WTC11 (cell line): ENCODE measurements at regions not wholly inside any gene's neighbourhood (a gene's known extent, or its start where the extent isn't known, plus 50 kb on each side); places are given as distances from the start of the nearest gene placed in this dataset.

ENCODE experiments used
- ATAC-seq: fragments of 200-7000 bp; cut with Tn5 transposase; 2 replicates; pipeline ENCODE4 v1.10.0; 2021; ENCODE audit warnings: mild to moderate bottlenecking, moderate library complexity
- CTCF ChIA-PET: fragments of 300-600 bp; sonication (Branson Sonifier 250); formaldehyde crosslinking; loops from one replicate; lab custom pipeline; 2021; ENCODE audit warnings: antibody characterized with exemption; lab: Charles Lee
- POLR2A ChIA-PET: fragments of 350-600 bp; sonication (Branson Sonifier 250); formaldehyde crosslinking; loops from one replicate; lab custom pipeline; 2021; ENCODE audit warnings: antibody characterized with exemption; lab: Charles Lee
- DNase-seq: peaks from one replicate; pipeline ENCODE4 v3.0.0; 2021; ENCODE audit warnings: low spot score
- H3K27ac Mint-ChIP-seq: 2 replicates; pipeline ENCODE4 v1.8.0; 2021; ENCODE audit warnings: mixed read lengths
- H3K27me3 Mint-ChIP-seq: 2 replicates; pipeline ENCODE4 v1.8.0; 2021; ENCODE audit warnings: low read depth, mild to moderate bottlenecking, moderate library complexity, mixed read lengths
- H3K36me3 Mint-ChIP-seq: 2 replicates; pipeline ENCODE4 v1.8.0; 2021; ENCODE audit warnings: mixed read lengths
- H3K4me1 Mint-ChIP-seq: 2 replicates; pipeline ENCODE4 v1.8.0; 2022; ENCODE audit warnings: mixed read lengths
- H3K4me3 Mint-ChIP-seq: 2 replicates; pipeline ENCODE4 v1.8.0; 2021; ENCODE audit warnings: mild to moderate bottlenecking, moderate library complexity, mixed read lengths
- H3K9me3 Mint-ChIP-seq: 2 replicates; pipeline ENCODE4 v1.8.0; 2021; ENCODE audit warnings: mixed read lengths
- CBFB ChIP-seq: sonication (generic); formaldehyde crosslinking; IDR thresholded peaks from 2 replicates; pipeline ENCODE4 v1.8.1; 2022; ENCODE audit warnings: mild to moderate bottlenecking, low read depth, missing genetic modification reagents
- ESRRA ChIP-seq: sonication (generic); formaldehyde crosslinking; IDR thresholded peaks from 2 replicates; pipeline ENCODE4 v1.8.1; 2022; ENCODE audit warnings: mild to moderate bottlenecking, missing genetic modification reagents, borderline replicate concordance
- FOXP1 ChIP-seq: sonication (generic); formaldehyde crosslinking; IDR thresholded peaks from 2 replicates; pipeline ENCODE4 v1.8.0; 2022; ENCODE audit warnings: missing genetic modification reagents, mild to moderate bottlenecking, moderate library complexity, borderline replicate concordance
- NFATC4 ChIP-seq: fragments of 250-450 bp; sonication (Bioruptor Pico); IDR thresholded peaks from 2 replicates; pipeline ENCODE4 v1.9.0; 2021; ENCODE audit warnings: mild to moderate bottlenecking
- OVOL2 ChIP-seq: fragments of 250-450 bp; sonication (Bioruptor Pico); IDR thresholded peaks from 2 replicates; pipeline ENCODE4 v1.9.0; 2021; ENCODE audit warnings: mild to moderate bottlenecking, borderline replicate concordance
- PRRX2 ChIP-seq: fragments of 250-450 bp; sonication (Bioruptor Pico); IDR thresholded peaks from 2 replicates; pipeline ENCODE4 v1.8.0; 2021; ENCODE audit warnings: mild to moderate bottlenecking
- ZBTB21 ChIP-seq: sonication (generic); formaldehyde crosslinking; IDR thresholded peaks from 2 replicates; pipeline ENCODE4 v1.8.1; 2023; ENCODE audit warnings: mild to moderate bottlenecking, missing genetic modification reagents, borderline replicate concordance
- ZNF423 ChIP-seq: fragments of 250-450 bp; sonication (Bioruptor Pico); IDR thresholded peaks from 2 replicates; pipeline ENCODE4 v2.1.2; 2022; ENCODE audit warnings: mild to moderate bottlenecking, moderate library complexity
- TF ChIP-seq, protein P1 (sequence below): sonication (generic); formaldehyde crosslinking; IDR thresholded peaks from 2 replicates; pipeline ENCODE4 v1.8.0; 2023; ENCODE audit warnings: mild to moderate bottlenecking, missing genetic modification reagents
- TF ChIP-seq, protein P2 (sequence below): fragments of 250-450 bp; sonication (Bioruptor Pico); IDR thresholded peaks from 2 replicates; pipeline ENCODE4 v1.8.0; 2021; ENCODE audit warnings: mild to moderate bottlenecking
- TF ChIP-seq, protein P3 (sequence below): sonication (generic); formaldehyde crosslinking; IDR thresholded peaks from 2 replicates; pipeline ENCODE4 v1.8.0; 2022; ENCODE audit warnings: mild to moderate bottlenecking, missing genetic modification reagents
- TF ChIP-seq, protein P4 (sequence below): fragments of 250-450 bp; sonication (Bioruptor Pico); IDR thresholded peaks from 2 replicates; pipeline ENCODE4 v1.9.0; 2021; ENCODE audit warnings: mild to moderate bottlenecking
- TF ChIP-seq, protein P5 (sequence below): sonication (generic); formaldehyde crosslinking; IDR thresholded peaks from 2 replicates; pipeline ENCODE4 v1.8.0; 2022; ENCODE audit warnings: mild to moderate bottlenecking, missing genetic modification reagents
- TF ChIP-seq, protein P6 (sequence below): fragments of 250-450 bp; sonication (Bioruptor Pico); IDR thresholded peaks from 2 replicates; pipeline ENCODE4 v2.1.2; 2022; ENCODE audit warnings: mild to moderate bottlenecking, moderate library complexity
- TF ChIP-seq, protein P7 (sequence below): sonication (generic); formaldehyde crosslinking; conservative IDR thresholded peaks from 2 replicates; pipeline ENCODE4 v1.8.1; 2023; ENCODE audit warnings: mild to moderate bottlenecking, low read depth, missing genetic modification reagents, moderate library complexity
- TF ChIP-seq, protein P8 (sequence below): sonication (generic); formaldehyde crosslinking; IDR thresholded peaks from 2 replicates; pipeline ENCODE4 v1.8.0; 2023; ENCODE audit warnings: missing genetic modification reagents

DNA sequence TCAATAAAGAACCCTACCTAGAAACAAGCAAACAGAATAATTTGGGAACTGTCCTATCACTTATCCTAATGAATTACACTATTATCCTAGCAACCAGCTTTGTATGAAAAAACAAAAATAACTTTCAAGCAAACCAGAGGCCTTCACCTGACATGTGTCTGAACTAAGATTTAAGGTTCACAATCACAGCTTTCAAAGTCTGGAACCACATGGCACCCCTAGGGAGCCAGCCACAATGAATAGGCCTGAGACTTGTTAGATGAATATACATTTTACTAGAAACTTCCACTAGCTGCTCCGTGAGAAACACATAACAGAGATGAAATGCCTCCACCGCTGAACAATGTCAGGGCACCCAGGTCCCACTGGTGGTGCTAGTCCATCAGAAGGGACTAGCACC lies 65.8 kb upstream of the CYP2D6 start (continued):
- no peak for TF ChIP-seq FOXP1
- TF ChIP-seq NFATC4 (CRISPR knock-in tag), result no peak
- TF ChIP-seq, protein P1, sequence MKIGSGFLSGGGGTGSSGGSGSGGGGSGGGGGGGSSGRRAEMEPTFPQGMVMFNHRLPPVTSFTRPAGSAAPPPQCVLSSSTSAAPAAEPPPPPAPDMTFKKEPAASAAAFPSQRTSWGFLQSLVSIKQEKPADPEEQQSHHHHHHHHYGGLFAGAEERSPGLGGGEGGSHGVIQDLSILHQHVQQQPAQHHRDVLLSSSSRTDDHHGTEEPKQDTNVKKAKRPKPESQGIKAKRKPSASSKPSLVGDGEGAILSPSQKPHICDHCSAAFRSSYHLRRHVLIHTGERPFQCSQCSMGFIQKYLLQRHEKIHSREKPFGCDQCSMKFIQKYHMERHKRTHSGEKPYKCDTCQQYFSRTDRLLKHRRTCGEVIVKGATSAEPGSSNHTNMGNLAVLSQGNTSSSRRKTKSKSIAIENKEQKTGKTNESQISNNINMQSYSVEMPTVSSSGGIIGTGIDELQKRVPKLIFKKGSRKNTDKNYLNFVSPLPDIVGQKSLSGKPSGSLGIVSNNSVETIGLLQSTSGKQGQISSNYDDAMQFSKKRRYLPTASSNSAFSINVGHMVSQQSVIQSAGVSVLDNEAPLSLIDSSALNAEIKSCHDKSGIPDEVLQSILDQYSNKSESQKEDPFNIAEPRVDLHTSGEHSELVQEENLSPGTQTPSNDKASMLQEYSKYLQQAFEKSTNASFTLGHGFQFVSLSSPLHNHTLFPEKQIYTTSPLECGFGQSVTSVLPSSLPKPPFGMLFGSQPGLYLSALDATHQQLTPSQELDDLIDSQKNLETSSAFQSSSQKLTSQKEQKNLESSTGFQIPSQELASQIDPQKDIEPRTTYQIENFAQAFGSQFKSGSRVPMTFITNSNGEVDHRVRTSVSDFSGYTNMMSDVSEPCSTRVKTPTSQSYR (CRISPR knock-in tag), result no peak
- TF ChIP-seq, protein P2, sequence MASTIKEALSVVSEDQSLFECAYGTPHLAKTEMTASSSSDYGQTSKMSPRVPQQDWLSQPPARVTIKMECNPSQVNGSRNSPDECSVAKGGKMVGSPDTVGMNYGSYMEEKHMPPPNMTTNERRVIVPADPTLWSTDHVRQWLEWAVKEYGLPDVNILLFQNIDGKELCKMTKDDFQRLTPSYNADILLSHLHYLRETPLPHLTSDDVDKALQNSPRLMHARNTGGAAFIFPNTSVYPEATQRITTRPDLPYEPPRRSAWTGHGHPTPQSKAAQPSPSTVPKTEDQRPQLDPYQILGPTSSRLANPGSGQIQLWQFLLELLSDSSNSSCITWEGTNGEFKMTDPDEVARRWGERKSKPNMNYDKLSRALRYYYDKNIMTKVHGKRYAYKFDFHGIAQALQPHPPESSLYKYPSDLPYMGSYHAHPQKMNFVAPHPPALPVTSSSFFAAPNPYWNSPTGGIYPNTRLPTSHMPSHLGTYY (CRISPR knock-in tag), result no peak
- no peak for TF ChIP-seq ZBTB21 (CRISPR knock-in tag)
- no peak for TF ChIP-seq ZNF423 (CRISPR knock-in tag)
- TF ChIP-seq, protein P3, sequence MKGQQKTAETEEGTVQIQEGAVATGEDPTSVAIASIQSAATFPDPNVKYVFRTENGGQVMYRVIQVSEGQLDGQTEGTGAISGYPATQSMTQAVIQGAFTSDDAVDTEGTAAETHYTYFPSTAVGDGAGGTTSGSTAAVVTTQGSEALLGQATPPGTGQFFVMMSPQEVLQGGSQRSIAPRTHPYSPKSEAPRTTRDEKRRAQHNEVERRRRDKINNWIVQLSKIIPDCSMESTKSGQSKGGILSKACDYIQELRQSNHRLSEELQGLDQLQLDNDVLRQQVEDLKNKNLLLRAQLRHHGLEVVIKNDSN (CRISPR knock-in tag), result no peak

DNA sequence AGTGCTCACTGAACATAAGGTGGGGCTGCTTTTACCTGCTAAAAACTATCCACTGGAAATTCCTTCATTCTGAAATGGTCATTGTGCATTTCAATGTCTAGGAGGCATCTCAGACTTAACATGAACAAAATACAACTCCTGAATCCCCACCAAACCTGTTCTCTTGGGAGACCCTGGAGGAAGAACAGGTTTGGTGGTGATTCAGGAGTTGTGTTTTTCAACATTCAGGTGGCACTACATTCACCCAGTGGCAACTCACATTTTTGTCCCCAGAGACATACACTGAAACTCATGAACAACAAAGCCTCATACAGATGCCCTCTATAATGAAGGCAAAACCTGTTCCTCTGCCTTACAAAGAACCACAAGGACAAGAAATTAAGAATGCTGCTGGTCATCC lies 64.3 kb upstream of the CYP2D6 start:
- H3K36me3 Mint-ChIP-seq, result peaks cover 4% of the 10 kb centered on the region; the same call in 1 of the 2 replicates
- no peak for DNase-seq
- no peak overlapping the region for H3K4me3 Mint-ChIP-seq
- H3K9me3 Mint-ChIP-seq, result no peaks in the 10 kb centered on the region
- POLR2A ChIA-PET, result no interaction called here
- no peaks in the 10 kb centered on the region for H3K27me3 Mint-ChIP-seq
- TF ChIP-seq, protein P4, sequence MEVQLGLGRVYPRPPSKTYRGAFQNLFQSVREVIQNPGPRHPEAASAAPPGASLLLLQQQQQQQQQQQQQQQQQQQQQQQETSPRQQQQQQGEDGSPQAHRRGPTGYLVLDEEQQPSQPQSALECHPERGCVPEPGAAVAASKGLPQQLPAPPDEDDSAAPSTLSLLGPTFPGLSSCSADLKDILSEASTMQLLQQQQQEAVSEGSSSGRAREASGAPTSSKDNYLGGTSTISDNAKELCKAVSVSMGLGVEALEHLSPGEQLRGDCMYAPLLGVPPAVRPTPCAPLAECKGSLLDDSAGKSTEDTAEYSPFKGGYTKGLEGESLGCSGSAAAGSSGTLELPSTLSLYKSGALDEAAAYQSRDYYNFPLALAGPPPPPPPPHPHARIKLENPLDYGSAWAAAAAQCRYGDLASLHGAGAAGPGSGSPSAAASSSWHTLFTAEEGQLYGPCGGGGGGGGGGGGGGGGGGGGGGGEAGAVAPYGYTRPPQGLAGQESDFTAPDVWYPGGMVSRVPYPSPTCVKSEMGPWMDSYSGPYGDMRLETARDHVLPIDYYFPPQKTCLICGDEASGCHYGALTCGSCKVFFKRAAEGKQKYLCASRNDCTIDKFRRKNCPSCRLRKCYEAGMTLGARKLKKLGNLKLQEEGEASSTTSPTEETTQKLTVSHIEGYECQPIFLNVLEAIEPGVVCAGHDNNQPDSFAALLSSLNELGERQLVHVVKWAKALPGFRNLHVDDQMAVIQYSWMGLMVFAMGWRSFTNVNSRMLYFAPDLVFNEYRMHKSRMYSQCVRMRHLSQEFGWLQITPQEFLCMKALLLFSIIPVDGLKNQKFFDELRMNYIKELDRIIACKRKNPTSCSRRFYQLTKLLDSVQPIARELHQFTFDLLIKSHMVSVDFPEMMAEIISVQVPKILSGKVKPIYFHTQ (CRISPR knock-in tag), result no peak
- TF ChIP-seq, protein P5, sequence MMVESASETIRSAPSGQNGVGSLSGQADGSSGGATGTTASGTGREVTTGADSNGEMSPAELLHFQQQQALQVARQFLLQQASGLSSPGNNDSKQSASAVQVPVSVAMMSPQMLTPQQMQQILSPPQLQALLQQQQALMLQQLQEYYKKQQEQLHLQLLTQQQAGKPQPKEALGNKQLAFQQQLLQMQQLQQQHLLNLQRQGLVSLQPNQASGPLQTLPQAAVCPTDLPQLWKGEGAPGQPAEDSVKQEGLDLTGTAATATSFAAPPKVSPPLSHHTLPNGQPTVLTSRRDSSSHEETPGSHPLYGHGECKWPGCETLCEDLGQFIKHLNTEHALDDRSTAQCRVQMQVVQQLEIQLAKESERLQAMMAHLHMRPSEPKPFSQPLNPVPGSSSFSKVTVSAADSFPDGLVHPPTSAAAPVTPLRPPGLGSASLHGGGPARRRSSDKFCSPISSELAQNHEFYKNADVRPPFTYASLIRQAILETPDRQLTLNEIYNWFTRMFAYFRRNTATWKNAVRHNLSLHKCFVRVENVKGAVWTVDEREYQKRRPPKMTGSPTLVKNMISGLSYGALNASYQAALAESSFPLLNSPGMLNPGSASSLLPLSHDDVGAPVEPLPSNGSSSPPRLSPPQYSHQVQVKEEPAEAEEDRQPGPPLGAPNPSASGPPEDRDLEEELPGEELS (CRISPR knock-in tag), result no peak
- TF ChIP-seq CBFB (no peak), OVOL2 (CRISPR knock-in tag) (no peak), PRRX2 (CRISPR knock-in tag) (no peak), ESRRA (CRISPR knock-in tag) (no peak)
- TF ChIP-seq, all 79 proteins: peak for 0
- CTCF ChIA-PET, result no interaction called here
- Mint-ChIP-seq H3K4me1 (peaks cover 40% of the 10 kb centered on the region), H3K27ac (peak overlapping the region; percentile 85)
- no peak for ATAC-seq

DNA sequence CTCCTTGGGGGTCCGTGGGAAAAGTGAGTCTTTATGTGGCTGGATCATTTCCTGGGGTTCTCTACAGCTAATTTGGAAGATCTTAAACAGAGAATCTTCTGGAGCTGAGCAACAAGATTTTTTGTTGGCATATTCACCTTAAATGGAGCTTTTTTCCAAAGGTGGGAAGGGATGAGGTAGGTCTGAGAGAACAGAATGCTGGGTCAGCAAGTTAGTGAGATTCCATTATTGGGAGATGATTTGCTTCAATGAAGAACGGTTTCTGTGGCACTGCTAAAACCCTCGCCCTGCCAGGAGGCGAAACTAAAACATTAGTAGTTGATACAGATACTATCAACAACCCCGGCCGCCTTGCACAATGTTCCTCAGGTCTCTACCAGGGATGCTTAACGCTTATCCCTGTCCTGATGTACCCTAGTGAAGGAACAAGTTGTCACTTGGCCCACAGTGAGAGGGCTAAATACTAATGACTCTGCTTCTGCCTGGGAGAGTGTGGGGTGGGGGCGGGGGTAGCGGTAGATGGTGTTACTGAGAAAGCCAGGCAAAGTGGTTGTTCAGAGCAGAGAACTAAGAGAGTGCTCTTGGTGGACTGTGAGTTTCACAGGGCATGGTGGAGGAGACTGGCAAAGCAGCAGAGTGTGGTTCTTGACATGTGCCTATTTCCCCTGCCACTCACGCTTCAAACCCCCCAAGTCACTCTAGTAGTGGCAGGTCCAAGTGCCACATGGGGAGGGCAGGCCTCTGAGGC lies 63.7 kb upstream of the CYP2D6 start:
- Mint-ChIP-seq H3K27ac (peak overlapping the region; percentile 85), H3K9me3 (no peaks in the 10 kb centered on the region), H3K4me1 (peaks cover 45% of the 10 kb centered on the region)
- TF ChIP-seq, protein P6, sequence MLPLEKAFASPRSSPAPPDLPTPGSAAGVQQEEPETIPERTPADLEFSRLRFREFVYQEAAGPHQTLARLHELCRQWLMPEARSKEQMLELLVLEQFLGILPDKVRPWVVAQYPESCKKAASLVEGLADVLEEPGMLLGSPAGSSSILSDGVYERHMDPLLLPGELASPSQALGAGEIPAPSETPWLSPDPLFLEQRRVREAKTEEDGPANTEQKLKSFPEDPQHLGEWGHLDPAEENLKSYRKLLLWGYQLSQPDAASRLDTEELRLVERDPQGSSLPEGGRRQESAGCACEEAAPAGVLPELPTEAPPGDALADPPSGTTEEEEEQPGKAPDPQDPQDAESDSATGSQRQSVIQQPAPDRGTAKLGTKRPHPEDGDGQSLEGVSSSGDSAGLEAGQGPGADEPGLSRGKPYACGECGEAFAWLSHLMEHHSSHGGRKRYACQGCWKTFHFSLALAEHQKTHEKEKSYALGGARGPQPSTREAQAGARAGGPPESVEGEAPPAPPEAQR (CRISPR knock-in tag), result no peak
- TF ChIP-seq, protein P7, sequence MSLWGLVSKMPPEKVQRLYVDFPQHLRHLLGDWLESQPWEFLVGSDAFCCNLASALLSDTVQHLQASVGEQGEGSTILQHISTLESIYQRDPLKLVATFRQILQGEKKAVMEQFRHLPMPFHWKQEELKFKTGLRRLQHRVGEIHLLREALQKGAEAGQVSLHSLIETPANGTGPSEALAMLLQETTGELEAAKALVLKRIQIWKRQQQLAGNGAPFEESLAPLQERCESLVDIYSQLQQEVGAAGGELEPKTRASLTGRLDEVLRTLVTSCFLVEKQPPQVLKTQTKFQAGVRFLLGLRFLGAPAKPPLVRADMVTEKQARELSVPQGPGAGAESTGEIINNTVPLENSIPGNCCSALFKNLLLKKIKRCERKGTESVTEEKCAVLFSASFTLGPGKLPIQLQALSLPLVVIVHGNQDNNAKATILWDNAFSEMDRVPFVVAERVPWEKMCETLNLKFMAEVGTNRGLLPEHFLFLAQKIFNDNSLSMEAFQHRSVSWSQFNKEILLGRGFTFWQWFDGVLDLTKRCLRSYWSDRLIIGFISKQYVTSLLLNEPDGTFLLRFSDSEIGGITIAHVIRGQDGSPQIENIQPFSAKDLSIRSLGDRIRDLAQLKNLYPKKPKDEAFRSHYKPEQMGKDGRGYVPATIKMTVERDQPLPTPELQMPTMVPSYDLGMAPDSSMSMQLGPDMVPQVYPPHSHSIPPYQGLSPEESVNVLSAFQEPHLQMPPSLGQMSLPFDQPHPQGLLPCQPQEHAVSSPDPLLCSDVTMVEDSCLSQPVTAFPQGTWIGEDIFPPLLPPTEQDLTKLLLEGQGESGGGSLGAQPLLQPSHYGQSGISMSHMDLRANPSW (CRISPR knock-in tag), result no peak
- TF ChIP-seq, protein P8, sequence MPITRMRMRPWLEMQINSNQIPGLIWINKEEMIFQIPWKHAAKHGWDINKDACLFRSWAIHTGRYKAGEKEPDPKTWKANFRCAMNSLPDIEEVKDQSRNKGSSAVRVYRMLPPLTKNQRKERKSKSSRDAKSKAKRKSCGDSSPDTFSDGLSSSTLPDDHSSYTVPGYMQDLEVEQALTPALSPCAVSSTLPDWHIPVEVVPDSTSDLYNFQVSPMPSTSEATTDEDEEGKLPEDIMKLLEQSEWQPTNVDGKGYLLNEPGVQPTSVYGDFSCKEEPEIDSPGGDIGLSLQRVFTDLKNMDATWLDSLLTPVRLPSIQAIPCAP, result no peak

More for the DNA sequence above, 63.7 kb upstream of the CYP2D6 start:
- POLR2A ChIA-PET, result no interaction called here
- Mint-ChIP-seq H3K36me3 (0 out of 2 replicates have a peak, but pooled peaks cover 2% of the 10 kb centered on the region), H3K4me3 (no peak overlapping the region), H3K27me3 (no peaks in the 10 kb centered on the region)
- CTCF ChIA-PET, result no interaction called here
- no peak for DNase-seq
- ATAC-seq, result no peak
